ENCODE measurements at regions not wholly inside any gene's neighbourhood (a gene's known extent, or its start where the extent isn't known, plus 50 kb on each side); places are given as distances from the start of the nearest gene placed in this dataset.

GRCh38 chr12:94786906-94787305, 136.5 kb upstream of the TMCC3 start:
- TF ChIP-seq, protein P1, sequence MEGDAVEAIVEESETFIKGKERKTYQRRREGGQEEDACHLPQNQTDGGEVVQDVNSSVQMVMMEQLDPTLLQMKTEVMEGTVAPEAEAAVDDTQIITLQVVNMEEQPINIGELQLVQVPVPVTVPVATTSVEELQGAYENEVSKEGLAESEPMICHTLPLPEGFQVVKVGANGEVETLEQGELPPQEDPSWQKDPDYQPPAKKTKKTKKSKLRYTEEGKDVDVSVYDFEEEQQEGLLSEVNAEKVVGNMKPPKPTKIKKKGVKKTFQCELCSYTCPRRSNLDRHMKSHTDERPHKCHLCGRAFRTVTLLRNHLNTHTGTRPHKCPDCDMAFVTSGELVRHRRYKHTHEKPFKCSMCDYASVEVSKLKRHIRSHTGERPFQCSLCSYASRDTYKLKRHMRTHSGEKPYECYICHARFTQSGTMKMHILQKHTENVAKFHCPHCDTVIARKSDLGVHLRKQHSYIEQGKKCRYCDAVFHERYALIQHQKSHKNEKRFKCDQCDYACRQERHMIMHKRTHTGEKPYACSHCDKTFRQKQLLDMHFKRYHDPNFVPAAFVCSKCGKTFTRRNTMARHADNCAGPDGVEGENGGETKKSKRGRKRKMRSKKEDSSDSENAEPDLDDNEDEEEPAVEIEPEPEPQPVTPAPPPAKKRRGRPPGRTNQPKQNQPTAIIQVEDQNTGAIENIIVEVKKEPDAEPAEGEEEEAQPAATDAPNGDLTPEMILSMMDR (conservative IDR thresholded peaks at IDR 0.05; ENCODE audit: low read depth, low read length): no peak
- TF ChIP-seq EZH2 (IDR thresholded peaks at IDR 0.05; ENCODE audit: borderline replicate concordance, low read depth, low read length, poor library complexity, severe bottlenecking): no peak

Data from A673 (cell line).